K562 (cell line): ENCODE measurements at regions not wholly inside any gene's neighbourhood (a gene's known extent, or its start where the extent isn't known, plus 50 kb on each side); places are given as distances from the start of the nearest gene placed in this dataset.

Experiments
- ASH1L ChIP-seq: fragments of 450-650 bp; IDR thresholded peaks from 2 replicates; pipeline ENCODE4 v1.6.1; 2018; ENCODE audit warnings: borderline replicate concordance, mild to moderate bottlenecking, low read depth; ENCODE audit not compliant: partially characterized antibody
- CREB1 ChIP-seq, 2 experiments: sonication (generic) in 1 of 2; formaldehyde crosslinking in 1 of 2; IDR thresholded peaks; 2 replicates each; pipeline versions ENCODE4 v1.6.1 to v1.8.0; 2012 to 2022; ENCODE audit warnings: inconsistent platforms in 1 of 2, mild to moderate bottlenecking in 1 of 2, missing genetic modification reagents in 1 of 2, moderate library complexity in 1 of 2
- ESRRA ChIP-seq: fragments of 450-650 bp; IDR thresholded peaks from 2 replicates; pipeline ENCODE4 v1.6.1; 2014; ENCODE audit warnings: low read depth, mild to moderate bottlenecking, moderate library complexity, borderline replicate concordance
- ETV5 ChIP-seq: sonication (generic); formaldehyde crosslinking; IDR thresholded peaks from 2 replicates; pipeline ENCODE4 v1.4.0; 2020; ENCODE audit warnings: low read depth, mild to moderate bottlenecking, missing genetic modification reagents
- FOXK2 ChIP-seq, 2 experiments: fragments of 450-650 bp; IDR thresholded peaks in 1 of 2; conservative IDR thresholded peaks in 1 of 2; 2 replicates each; pipeline ENCODE4 v1.6.1; 2016; ENCODE audit warnings: low read depth in 2 of 2, mild to moderate bottlenecking in 1 of 2
- GATAD2B ChIP-seq: fragments of 450-650 bp; IDR thresholded peaks from 2 replicates; pipeline ENCODE4 v1.6.1; 2017; ENCODE audit warnings: mild to moderate bottlenecking, borderline replicate concordance
- HMG20B ChIP-seq: fragments of 250-450 bp; sonication (Bioruptor Pico); IDR thresholded peaks from 2 replicates; pipeline ENCODE4 v1.5.0; 2021; ENCODE audit warnings: mild to moderate bottlenecking
- KAT2B ChIP-seq: IDR thresholded peaks from one replicate; pipeline ENCODE4 v1.6.1; 2012; ENCODE audit warnings: low read depth, mild to moderate bottlenecking, control low read depth, inconsistent platforms, low read length, moderate library complexity
- LCOR ChIP-seq: sonication (generic); formaldehyde crosslinking; IDR thresholded peaks from 2 replicates; pipeline ENCODE4 v1.8.0; 2022; ENCODE audit warnings: mild to moderate bottlenecking, missing genetic modification reagents
- MCM2 ChIP-seq: fragments of 450-650 bp; IDR thresholded peaks from 2 replicates; pipeline ENCODE4 v1.6.1; 2017; ENCODE audit warnings: low read depth, mild to moderate bottlenecking
- NR2F6 ChIP-seq: fragments of 450-650 bp; formaldehyde crosslinking; IDR thresholded peaks from 2 replicates; pipeline ENCODE4 v1.4.0; 2020; ENCODE audit warnings: mild to moderate bottlenecking
- NR4A1 ChIP-seq, 2 experiments: fragments of 250-450 bp in 1 of 2; fragments of 450-650 bp in 1 of 2; sonication (Bioruptor Pico) in 1 of 2; IDR thresholded peaks; 2 replicates each; pipeline versions ENCODE4 v1.4.0 to v1.6.1; 2016 to 2020; ENCODE audit warnings: mild to moderate bottlenecking in 2 of 2, missing compliant biosample characterization in 1 of 2, missing genetic modification characterization in 1 of 2, moderate library complexity in 1 of 2
- RBM34 ChIP-seq: fragments of 200-400 bp; formaldehyde crosslinking; IDR thresholded peaks from 2 replicates; pipeline ENCODE4 v1.6.1; 2018; ENCODE audit warnings: low read length, borderline replicate concordance; ENCODE audit not compliant: insufficient read depth
- SMAD1 ChIP-seq: fragments of 150-350 bp; IDR thresholded peaks from 2 replicates; pipeline ENCODE4 v1.6.1; 2014; ENCODE audit warnings: low read length, low read depth; ENCODE audit not compliant: partially characterized antibody
- SREBF2 ChIP-seq: sonication (generic); formaldehyde crosslinking; IDR thresholded peaks from 2 replicates; pipeline ENCODE4 v1.4.0; 2020; ENCODE audit warnings: mild to moderate bottlenecking, missing genetic modification reagents
- STAT5A ChIP-seq: IDR thresholded peaks from 2 replicates; pipeline ENCODE4 v1.6.1; 2012; ENCODE audit warnings: low read length, inconsistent platforms, borderline replicate concordance
- TCF7 ChIP-seq: sonication (generic); IDR thresholded peaks from 2 replicates; pipeline ENCODE4 v1.6.1; 2016; ENCODE audit warnings: antibody characterized with exemption, borderline replicate concordance
- ZKSCAN1 ChIP-seq: fragments of 150-350 bp; IDR thresholded peaks from 2 replicates; pipeline ENCODE4 v1.6.1; 2016; ENCODE audit warnings: low read depth, low read length
- ZNF431 ChIP-seq: sonication (generic); formaldehyde crosslinking; IDR thresholded peaks from 2 replicates; pipeline ENCODE4 v1.8.0; 2022; ENCODE audit warnings: mild to moderate bottlenecking, missing genetic modification reagents
- ZNF436 ChIP-seq: fragments of 250-450, 450-650 bp; sonication (Bioruptor Pico); formaldehyde crosslinking; IDR thresholded peaks from 2 replicates; pipeline ENCODE4 v1.7.0; 2020; ENCODE audit warnings: mild to moderate bottlenecking
- ZNF445 ChIP-seq: fragments of 250-450 bp; sonication (Bioruptor Pico); IDR thresholded peaks from 2 replicates; pipeline ENCODE4 v1.4.0; 2020; ENCODE audit warnings: low read depth, mild to moderate bottlenecking, moderate library complexity
- ZSCAN29 ChIP-seq: fragments of 450-650 bp; IDR thresholded peaks from 2 replicates; pipeline ENCODE4 v1.6.1; 2017
- TF ChIP-seq, protein P1 (sequence below): fragments of 450-650 bp; formaldehyde crosslinking; IDR thresholded peaks from 2 replicates; pipeline ENCODE4 v1.4.0; 2020; ENCODE audit warnings: mild to moderate bottlenecking, moderate library complexity
- TF ChIP-seq, protein P2 (sequence below): fragments of 450-650 bp; IDR thresholded peaks from 2 replicates; pipeline ENCODE4 v1.6.1; 2018; ENCODE audit not compliant: partially characterized antibody

DNA sequence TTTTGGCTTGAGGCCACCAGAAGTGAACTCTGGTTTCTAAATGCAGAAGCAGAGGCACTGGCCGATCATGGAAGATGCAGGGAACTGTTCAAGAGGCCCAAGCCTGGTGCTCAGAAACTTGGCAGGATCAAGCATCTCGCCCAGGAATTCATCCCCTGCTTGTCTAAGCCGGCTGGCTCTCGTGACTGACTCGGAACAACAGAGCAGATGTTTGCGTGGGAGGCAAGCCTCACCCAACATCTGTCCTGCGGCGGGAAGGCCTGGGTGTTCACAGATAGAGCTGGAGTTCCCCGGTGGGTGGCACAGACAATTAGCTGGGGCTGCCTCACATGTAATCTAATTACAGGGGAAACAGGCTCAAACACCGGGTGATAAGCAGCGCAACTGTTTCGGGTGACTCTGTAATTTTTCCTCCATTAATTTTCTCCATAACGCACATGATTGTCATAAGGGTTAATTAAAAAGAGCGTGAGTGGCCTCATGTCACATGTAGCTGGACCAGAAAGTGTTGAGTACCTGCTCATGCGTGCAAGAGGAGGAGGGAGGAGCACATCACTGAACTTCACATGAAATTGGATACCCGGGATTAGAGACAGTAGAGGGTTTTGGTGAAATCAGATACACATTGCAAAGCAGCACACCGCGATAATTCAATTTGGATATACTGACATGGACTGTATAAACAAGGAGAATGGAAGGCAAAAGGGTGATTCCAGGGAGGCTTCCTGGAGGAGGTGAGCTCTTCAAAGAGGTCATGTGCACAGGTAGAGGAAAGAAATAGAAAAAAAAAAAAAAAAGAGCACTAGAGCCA lies 180.0 kb downstream of the ETS2 start (continued):
- peak; percentile 73 for TF ChIP-seq ZNF436 (CRISPR knock-in tag)
- no peak for TF ChIP-seq FOXK2 (conservative IDR thresholded peaks at IDR 0.05 in 1 of 2, IDR thresholded peaks at IDR 0.05 in 1 of 2; ENCODE audit: low read depth in 2 of 2)
- no peak for TF ChIP-seq ZNF431 (CRISPR knock-in tag)
- no peak for TF ChIP-seq KAT2B
- no peak for TF ChIP-seq HMG20B (CRISPR knock-in tag)
- TF ChIP-seq SMAD1: no peak
- no peak for TF ChIP-seq ESRRA
- no peak for TF ChIP-seq MCM2
- TF ChIP-seq, protein P1, sequence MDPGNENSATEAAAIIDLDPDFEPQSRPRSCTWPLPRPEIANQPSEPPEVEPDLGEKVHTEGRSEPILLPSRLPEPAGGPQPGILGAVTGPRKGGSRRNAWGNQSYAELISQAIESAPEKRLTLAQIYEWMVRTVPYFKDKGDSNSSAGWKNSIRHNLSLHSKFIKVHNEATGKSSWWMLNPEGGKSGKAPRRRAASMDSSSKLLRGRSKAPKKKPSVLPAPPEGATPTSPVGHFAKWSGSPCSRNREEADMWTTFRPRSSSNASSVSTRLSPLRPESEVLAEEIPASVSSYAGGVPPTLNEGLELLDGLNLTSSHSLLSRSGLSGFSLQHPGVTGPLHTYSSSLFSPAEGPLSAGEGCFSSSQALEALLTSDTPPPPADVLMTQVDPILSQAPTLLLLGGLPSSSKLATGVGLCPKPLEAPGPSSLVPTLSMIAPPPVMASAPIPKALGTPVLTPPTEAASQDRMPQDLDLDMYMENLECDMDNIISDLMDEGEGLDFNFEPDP: peak; percentile 92
- TF ChIP-seq ASH1L: no peak
- peak; percentile 81; the same call in 1 of the 2 replicates for TF ChIP-seq NR4A1 (CRISPR knock-in tag; IDR thresholded peaks at IDR 0.05)
- peak; percentile 91 for TF ChIP-seq NR4A1 (tag; IDR thresholded peaks at IDR 0.05)
- no peak for TF ChIP-seq GATAD2B
- TF ChIP-seq ZSCAN29: no peak
- TF ChIP-seq, protein P2, sequence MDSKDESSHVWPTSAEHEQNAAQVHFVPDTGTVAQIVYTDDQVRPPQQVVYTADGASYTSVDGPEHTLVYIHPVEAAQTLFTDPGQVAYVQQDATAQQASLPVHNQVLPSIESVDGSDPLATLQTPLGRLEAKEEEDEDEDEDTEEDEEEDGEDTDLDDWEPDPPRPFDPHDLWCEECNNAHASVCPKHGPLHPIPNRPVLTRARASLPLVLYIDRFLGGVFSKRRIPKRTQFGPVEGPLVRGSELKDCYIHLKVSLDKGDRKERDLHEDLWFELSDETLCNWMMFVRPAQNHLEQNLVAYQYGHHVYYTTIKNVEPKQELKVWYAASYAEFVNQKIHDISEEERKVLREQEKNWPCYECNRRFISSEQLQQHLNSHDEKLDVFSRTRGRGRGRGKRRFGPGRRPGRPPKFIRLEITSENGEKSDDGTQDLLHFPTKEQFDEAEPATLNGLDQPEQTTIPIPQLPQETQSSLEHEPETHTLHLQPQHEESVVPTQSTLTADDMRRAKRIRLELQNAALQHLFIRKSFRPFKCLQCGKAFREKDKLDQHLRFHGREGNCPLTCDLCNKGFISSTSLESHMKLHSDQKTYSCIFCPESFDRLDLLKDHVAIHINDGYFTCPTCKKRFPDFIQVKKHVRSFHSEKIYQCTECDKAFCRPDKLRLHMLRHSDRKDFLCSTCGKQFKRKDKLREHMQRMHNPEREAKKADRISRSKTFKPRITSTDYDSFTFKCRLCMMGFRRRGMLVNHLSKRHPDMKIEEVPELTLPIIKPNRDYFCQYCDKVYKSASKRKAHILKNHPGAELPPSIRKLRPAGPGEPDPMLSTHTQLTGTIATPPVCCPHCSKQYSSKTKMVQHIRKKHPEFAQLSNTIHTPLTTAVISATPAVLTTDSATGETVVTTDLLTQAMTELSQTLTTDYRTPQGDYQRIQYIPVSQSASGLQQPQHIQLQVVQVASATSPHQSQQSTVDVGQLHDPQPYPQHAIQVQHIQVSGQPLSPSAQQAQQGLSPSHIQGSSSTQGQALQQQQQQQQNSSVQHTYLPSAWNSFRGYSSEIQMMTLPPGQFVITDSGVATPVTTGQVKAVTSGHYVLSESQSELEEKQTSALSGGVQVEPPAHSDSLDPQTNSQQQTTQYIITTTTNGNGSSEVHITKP: peak; percentile 25
- peak; percentile 28; the same call in 1 of the 2 replicates for TF ChIP-seq ZNF445 (CRISPR knock-in tag)
- TF ChIP-seq SREBF2: no peak
- peak; percentile 74; the same call in 1 of the 2 replicates for TF ChIP-seq ZKSCAN1
- peak; percentile 43; the same call in 1 of the 2 replicates for TF ChIP-seq TCF7
- TF ChIP-seq LCOR: peak; percentile 51; the same call in 1 of the 2 replicates
- TF ChIP-seq CREB1 (IDR thresholded peaks at IDR 0.05): peak; percentile 49
- TF ChIP-seq CREB1 (CRISPR knock-in tag; IDR thresholded peaks at IDR 0.05): no peak
- peak; percentile 79; the same call in 1 of the 2 replicates for TF ChIP-seq ETV5
- no peak for TF ChIP-seq NR2F6 (CRISPR knock-in tag)
- TF ChIP-seq STAT5A: peak; percentile 92
- no peak for TF ChIP-seq RBM34
